ENCODE measurements at regions not wholly inside any gene's neighbourhood (a gene's known extent, or its start where the extent isn't known, plus 50 kb on each side); places are given as distances from the start of the nearest gene placed in this dataset.

DNA sequence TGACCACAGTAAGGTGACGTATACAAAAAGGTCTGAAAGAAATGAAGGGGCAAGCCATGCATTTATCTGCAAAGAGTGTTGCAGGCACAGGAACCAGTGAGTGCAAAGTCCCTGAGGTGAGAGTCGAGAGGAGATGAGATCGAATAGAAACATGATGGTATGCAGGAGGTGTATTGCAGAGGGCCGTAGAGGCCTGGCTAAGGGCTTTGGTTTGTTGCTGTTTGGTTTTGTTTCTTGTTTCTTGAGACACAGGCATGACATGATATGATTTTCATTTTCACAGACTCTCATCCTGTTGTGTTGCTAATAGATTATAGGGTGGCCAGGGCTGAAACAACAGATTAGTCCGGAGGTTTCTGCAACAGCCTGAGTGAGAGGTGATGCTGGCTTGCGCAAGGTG lies 80.4 kb downstream of the HSPH1 start:
- no peak for DNase-seq

DNA sequence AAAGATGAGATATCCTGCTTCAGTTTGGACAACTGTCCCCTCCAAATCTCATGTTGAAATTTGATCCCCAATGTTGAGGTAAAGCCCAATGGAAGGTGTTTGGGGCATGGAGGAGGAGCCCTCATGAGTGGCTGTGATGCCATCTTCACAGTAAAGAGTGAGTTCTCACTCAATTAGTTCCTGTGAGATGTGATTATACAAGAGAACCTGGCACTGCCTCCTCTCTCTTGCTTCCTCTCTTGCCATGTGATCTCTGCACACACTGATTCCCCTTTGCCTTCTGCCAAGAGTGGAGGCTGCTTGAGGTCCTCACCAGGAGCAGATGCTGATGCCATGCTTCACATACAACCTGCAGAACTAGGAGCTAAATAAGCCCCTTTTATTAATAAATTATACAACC lies 86.9 kb downstream of the HSPH1 start:
- no peak for DNase-seq

GRCh38 chr13:31073859-31074718 lies 87.6 kb downstream of the HSPH1 start:
- DNase-seq, result no peak

DNA sequence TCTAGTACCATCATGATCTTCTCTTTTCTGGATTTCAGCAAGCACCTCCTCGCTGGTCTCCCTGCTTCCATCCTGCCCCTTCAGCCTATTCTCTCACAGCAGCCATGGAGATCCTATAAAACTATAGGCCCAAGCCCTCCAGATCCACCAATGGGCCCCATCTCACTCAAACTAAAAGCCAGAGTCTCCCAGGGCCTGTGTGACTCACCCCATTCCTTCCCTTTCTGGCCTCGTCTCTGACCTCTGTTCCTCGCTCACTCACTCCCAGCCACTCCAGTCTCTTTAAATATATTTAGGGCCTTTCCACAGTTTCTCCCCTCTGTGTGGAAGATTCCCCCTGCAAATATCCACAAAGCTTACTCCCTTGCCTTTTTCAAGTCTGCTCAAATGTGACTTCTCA lies 89.7 kb downstream of the HSPH1 start:
- no peak for DNase-seq

- DNase-seq, result no peak
These were observed 91.7 kb downstream of the HSPH1 start for GRCh38 chr13:31069808-31070534.

DNA sequence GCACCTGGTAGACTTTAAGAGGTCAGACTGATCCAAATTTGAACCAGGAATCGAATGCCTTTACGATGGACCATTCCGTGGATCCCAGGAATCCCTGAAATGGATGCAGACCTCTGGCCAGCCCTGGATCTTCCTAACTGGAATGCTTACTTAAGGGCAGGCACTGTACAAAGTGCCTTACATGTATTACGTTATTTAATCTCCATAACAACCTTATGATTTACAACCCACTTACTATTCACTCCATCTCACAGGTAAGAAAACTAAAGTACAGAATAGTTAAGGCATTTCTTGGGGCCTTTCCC lies 93.6 kb downstream of the HSPH1 start:
- DNase-seq, result no peak

GRCh38 chr13:31067416-31068118 lies 94.1 kb downstream of the HSPH1 start:
- DNase-seq, result no peak

DNA sequence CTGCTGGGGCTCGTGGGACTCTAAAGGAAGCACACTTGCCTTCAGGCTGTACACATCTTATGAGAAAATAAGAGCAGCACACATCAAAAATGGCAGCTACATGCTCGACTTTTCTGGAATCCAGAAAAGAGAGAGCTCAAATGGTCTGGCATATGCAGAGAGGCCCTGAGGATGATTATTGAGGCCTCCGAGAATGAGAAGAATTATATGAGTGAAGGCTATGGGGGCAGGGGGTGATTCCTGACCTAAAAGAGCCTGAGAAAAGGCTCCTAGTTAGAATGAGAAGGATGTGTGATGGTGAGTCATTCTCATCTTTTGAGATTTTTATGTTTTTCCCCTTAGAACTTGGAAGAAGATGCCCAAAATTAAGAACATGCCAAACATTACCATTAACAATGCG lies 97.1 kb downstream of the HSPH1 start:
- no peak for DNase-seq

DNA sequence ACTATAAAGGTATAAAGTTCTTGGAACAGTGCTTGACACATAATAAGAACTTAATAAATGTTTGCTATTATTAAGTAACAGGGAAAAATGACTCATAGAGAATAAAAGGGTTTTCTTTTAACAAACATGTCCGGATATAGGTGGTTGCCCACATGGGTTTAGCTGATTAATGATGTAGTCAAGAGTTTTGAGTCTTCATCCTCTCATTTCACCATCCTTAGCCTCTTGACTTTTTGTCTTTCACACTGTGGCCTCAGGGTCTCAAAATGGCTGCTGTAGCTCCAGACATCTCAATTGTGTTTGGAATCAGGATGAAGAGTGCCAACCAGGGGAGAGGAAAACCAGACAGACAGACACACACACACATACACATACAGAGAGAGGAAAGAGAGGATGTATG lies 97.9 kb downstream of the HSPH1 start:
- DNase-seq, result no peak

- DNase-seq, result no peak
These were observed 101.0 kb downstream of the HSPH1 start for GRCh38 chr13:31060655-31061054.

DNA sequence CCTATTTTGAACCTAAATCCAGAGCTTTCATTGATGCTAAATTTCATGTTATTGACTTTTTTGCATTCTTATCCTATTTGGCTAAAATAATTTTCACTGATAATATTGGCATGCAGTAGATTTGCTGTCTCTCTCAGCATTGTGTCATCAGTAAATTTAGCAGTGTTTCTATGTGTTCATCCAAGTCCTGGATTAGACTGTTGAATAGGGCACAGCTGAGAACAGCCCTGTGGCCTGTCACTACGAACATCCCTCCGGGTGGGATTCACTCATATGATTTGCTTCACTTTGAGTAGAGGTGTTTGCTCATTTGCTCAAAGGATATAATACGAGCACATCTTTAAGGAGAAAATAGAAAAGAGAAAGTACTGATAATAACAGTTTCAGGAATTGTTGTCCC lies 101.5 kb downstream of the HSPH1 start:
- DNase-seq, result no peak

DNA sequence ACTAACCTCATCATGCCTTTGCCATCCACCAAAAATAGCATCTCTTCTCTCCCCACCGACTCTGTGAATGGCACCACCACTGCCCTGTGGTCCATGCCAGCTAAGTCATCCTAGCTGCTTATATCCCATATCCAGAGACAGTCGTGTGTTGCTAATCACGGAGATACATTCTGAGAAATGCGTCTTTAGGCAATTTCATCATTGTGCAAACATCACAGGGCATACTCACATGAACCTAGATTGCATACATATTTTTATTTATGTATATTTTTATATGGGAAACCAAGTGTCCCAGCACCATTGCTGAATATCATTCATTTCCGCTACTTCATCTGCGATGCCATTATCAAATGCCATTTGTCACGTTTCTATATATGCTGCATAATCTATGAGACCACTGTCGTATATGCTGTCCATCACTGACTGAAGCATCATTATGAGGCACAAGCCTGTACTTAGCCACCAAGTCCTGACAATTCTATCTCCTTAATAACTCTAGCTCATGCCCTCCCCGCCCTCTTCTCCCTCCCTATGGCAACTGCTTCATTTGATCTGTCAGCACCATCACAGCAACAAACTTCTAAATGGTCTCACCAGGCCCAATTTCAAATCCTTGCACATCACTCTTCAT lies 104.2 kb downstream of the HSPH1 start:
- no peak for DNase-seq

GRCh38 chr13:31056644-31057271 lies 104.9 kb downstream of the HSPH1 start:
- DNase-seq, result no peak

GRCh38 chr13:31055589-31055988 lies 106.1 kb downstream of the HSPH1 start:
- DNase-seq, result no peak

GRCh38 chr13:31054632-31055031 lies 107.1 kb downstream of the HSPH1 start:
- no peak for DNase-seq

DNA sequence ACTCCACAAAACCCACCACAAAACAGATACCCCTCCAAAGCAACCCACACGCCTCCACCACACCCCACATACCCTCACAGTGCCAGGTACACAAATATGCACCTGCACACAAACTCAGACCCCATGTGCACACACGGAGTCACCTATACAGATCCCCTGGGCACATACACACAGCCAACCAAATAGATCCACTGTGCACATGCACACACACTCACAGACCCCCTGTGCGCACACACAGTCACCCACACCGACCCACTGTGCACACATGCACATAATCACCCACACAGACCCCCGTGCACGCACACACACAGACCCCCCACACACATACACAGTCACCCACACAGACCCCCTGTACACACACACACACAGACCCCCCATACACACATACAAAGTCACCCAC lies 107.8 kb downstream of the HSPH1 start:
- DNase-seq, result no peak

- DNase-seq, result no peak
These were observed 108.6 kb downstream of the HSPH1 start for GRCh38 chr13:31053091-31053490.

DNA sequence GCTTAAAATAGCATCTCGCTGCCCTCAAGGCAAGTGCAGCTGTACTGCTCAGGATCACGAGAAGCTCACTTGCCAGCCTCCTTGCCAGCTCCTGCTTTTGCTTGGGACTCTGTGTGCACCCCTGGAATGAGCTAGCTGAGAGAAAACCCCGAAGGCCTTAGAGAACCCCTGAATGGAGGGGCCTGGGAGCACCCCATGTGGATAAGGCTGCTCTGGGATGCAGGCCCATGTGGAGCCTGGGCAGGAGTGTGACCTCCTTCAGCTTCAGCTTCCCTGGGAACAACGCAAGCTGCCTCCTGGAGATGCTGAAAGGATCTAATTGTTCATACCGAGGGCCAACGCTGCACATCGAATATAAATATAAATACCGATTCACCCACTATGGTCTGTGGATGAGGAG lies 109.2 kb downstream of the HSPH1 start:
- no peak for DNase-seq

DNA sequence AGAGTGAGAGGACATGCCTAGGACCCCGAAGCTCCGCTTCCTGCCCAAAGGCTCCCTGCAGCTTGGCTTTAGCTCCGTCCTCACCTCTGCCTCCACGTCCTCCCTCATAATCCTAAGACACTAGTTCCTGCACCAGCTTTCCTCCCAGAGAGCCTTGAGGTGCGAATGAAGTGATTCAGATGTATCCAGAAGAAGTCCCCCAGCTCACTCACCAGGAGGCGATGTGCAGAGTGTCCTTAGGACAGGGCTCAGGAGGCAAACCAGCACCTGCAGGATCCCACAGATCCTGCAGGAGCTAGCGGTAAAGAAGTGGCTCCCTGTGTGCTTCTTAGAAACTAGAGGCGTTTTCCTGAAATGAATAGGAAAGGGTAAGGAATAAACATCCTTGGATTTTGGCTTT lies 109.7 kb downstream of the HSPH1 start:
- no peak for DNase-seq

DNA sequence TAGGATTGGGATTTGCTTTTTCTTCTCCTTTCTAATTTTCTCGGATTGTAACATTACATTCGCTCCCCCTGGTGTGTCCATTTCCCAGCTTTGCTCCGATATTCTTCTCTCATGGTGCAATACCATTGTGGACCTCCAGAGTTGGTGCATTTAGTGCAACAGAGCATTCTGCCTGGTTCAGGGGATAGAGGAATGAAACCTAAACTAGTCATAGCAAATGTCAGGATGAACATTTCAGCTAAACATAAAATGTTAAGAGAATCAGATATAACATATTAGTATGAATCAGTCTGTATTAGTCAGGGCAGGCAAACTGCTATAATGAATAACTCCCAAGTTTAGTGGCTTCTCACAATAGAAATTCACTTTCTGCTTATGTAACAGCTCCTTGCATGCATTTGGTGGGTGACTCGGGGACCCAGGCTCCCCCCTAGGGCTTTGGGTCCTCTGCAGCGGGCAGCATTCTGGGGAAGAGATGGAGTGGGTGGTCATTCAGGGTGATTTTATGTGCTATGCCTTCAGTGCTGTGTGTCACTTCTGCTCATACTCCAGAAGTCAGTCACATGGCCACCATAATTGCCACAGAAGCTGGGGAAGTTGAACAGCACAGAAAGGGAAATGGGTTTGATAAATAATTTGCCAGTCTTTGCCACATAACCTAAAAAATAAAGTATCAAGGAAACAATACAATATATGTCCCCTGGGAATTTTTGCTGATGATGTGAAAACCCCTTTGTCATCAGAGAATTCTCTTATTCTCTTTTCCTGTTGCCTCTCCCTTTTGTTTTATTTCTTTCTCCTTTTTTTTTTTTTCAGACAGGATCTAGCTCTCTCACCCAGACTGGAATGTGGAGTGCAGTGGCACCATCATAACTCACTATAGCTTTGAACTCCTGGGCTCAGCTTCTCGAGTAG lies 111.0 kb downstream of the HSPH1 start:
- no peak for DNase-seq

- DNase-seq, result no peak
These were observed 111.9 kb downstream of the HSPH1 start for GRCh38 chr13:31049833-31050232.

- no peak for DNase-seq
These were observed 112.6 kb downstream of the HSPH1 start for GRCh38 chr13:31049083-31049482.

Measured in activated CD8-positive, alpha-beta memory T cell treated with anti-CD3 and anti-CD28 coated beads, Interleukin-2, amount 50 U/mL, for 4 hours (primary cell).